Spinal cord (tissue), 9 donors: ENCODE measurements at regions not wholly inside any gene's neighbourhood (a gene's known extent, or its start where the extent isn't known, plus 50 kb on each side); places are given as distances from the start of the nearest gene placed in this dataset.
A peak's percentile ranks its signal among the peaks of the same experiment; 100 is the strongest.

Experiments
- DNase-seq, 6 donors: peaks; one replicate each; pipeline versions ENCODE4 v3.0.0 to v3.0.0-alpha.2; 2013 to 2015; ENCODE audit warnings: low spot score in 6 of 6, low read depth in 4 of 6
- H3K27ac ChIP-seq: one replicate; pipeline ENCODE4 v1.5.1; 2013; ENCODE audit warnings: low read depth, low read length, control low read depth
- H3K27me3 ChIP-seq: one replicate; pipeline ENCODE4 v1.6.1; 2013; ENCODE audit warnings: low read length; ENCODE audit not compliant: control insufficient read depth, insufficient read depth
- H3K36me3 ChIP-seq: one replicate; pipeline ENCODE4 v1.6.1; 2013; ENCODE audit warnings: low read length; ENCODE audit not compliant: control insufficient read depth, insufficient read depth
- H3K4me1 ChIP-seq: one replicate; pipeline ENCODE4 v1.6.1; 2013; ENCODE audit warnings: low read length; ENCODE audit not compliant: control insufficient read depth, insufficient read depth
- H3K4me3 ChIP-seq: one replicate; pipeline ENCODE4 v1.5.1; 2013; ENCODE audit warnings: low read depth, low read length, control low read depth
- H3K9me3 ChIP-seq: one replicate; pipeline ENCODE4 v1.6.1; 2013; ENCODE audit warnings: low read length; ENCODE audit not compliant: control insufficient read depth, insufficient read depth
- WGBS: methylation state at CpG from one replicate; pipeline ENCODE4 v1.1.5; 2013; ENCODE audit warnings: missing lambda C conversion rate; ENCODE audit not compliant: insufficient coverage; 5-methylcytosine and 5-hydroxymethylcytosine counted together
- donor health status: healthy.

GRCh38 chr5:23027830-23028229 is 174.7 kb upstream of the CDH12 start:
- H3K9me3 ChIP-seq = no peaks in the 10 kb centered on the region
- no peaks in the 10 kb centered on the region for H3K4me1 ChIP-seq
- no peaks in the 10 kb centered on the region for H3K36me3 ChIP-seq
- no peak for DNase-seq
- 100% methylated on average over 1 of the region's 4 CpGs for WGBS
- no peak overlapping the region for H3K4me3 ChIP-seq
- H3K27ac ChIP-seq = no peak overlapping the region
- no peaks in the 10 kb centered on the region for H3K27me3 ChIP-seq

GRCh38 chr5:23027331-23027730 is 174.2 kb upstream of the CDH12 start:
- WGBS = 100% methylated on average over 1 of the region's 2 CpGs
- Histone ChIP-seq H3K27ac (no peak overlapping the region), H3K27me3 (no peaks in the 10 kb centered on the region), H3K9me3 (no peaks in the 10 kb centered on the region), H3K4me3 (no peak overlapping the region), H3K4me1 (no peaks in the 10 kb centered on the region), H3K36me3 (no peaks in the 10 kb centered on the region)
- DNase-seq = no peak

DNA sequence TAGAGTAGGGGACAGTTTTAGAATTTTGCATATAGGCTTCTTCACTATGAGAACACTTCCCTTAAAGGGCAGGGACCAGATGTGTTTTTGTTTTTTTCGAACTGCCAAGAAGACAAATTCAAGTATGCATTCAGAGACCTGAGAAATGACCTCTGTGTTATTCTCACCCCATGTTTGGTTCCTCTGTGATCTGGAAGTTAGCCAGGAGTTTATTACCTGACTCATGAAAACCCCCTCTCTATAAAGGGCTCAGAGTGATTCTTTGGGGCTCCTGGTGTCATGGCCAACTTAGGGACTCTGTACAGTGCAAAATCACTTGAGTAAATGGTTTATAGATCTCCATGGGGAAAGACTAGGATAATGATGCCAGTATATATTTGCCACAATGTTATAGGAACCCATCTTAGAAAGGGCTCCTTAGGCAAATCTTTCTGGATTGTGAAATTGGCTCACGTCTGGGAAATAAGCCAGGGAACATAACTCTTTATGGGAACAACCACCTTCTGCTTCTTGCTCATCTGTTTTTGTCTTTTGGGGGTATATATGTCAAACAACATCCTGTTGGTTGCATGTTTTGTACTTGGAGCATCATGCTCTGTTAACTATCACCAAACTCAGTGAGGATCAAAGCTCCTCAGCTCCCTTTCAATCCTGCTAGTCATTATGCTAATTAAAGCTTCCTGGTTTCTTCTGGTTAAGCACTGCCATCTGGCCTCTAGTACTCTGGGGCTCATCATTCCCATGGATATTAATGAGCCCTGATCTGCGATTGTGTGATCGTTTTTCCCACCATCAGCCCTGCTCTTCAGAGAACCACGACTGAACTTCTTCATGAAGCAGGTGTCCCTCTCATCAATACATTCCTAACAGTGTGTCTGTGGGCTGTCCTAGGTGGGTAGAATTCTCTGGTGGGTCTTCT is 173.4 kb upstream of the CDH12 start:
- Histone ChIP-seq H3K27ac (no peak overlapping the region), H3K27me3 (no peaks in the 10 kb centered on the region), H3K4me3 (no peak overlapping the region), H3K4me1 (no peaks in the 10 kb centered on the region), H3K9me3 (no peaks in the 10 kb centered on the region), H3K36me3 (no peaks in the 10 kb centered on the region)
- WGBS = no CpG with 5 or more reads among the region's 5 CpGs
- DNase-seq = peak in 1 of 6 donors; percentile 39

DNA sequence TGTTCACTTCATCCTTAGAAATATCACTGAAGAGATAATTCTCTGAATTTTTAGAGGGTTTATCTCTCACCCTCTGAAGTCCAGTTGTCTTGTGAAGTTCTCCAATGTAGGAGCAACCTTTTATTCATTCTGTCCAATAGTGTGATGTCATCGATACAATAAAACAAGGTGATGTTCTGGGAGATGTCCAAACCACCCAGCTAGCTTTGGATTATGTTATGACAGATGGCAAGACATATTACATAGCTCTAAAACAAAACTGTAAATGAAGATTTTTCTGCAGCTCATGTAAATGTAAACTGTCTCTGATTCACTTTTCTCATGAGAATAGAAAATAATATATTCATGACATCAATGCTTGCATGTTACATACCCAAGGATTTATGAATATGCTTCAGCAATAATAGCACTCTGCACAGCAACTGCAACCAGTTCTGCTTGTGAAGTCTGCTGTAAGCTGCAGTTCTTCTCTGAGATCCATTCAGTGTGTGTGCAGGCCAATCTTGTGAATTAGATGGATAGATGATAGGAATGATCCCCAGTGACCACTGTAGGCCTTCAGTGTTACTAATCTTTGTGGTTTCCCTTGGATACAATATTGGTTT is 172.6 kb upstream of the CDH12 start:
- H3K4me3 ChIP-seq = no peak overlapping the region
- WGBS = no CpG with 5 or more reads among the region's 1 CpG
- no peaks in the 10 kb centered on the region for H3K9me3 ChIP-seq
- DNase-seq = peak in 1 of 6 donors; percentile 43
- no peak overlapping the region for H3K27ac ChIP-seq
- H3K4me1 ChIP-seq = no peaks in the 10 kb centered on the region
- no peaks in the 10 kb centered on the region for H3K36me3 ChIP-seq
- no peaks in the 10 kb centered on the region for H3K27me3 ChIP-seq

GRCh38 chr5:23024470-23024869 is 171.3 kb upstream of the CDH12 start:
- H3K27me3 ChIP-seq = no peaks in the 10 kb centered on the region
- H3K4me3 ChIP-seq = no peak overlapping the region
- 88% methylated on average over 4 of the region's 5 CpGs for WGBS
- no peaks in the 10 kb centered on the region for H3K4me1 ChIP-seq
- DNase-seq = no peak
- H3K27ac ChIP-seq = no peak overlapping the region
- no peaks in the 10 kb centered on the region for H3K9me3 ChIP-seq
- H3K36me3 ChIP-seq = no peaks in the 10 kb centered on the region

DNA sequence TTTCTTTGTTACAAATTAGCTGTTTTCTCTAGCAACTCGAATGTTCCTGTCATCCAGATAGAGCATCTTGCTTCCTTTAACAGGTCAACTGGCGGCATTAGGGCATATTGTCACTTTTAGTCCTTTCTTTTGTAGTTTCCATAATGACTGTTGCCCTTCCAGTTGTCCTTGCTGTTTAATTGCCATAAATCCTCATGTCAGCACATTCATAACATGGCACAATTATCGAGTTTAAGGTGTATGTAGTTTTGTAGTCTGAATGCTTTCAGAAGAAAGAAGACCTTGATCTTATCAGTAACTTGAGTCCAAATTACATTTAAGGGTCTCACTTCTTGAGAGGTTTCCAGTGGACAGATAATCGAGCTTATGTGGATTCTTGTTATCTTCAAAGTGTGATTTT is 161.7 kb upstream of the CDH12 start:
- Histone ChIP-seq H3K4me3 (no peak overlapping the region), H3K4me1 (no peaks in the 10 kb centered on the region), H3K27ac (no peak overlapping the region), H3K36me3 (no peaks in the 10 kb centered on the region), H3K9me3 (no peaks in the 10 kb centered on the region), H3K27me3 (no peaks in the 10 kb centered on the region)
- no peak for DNase-seq
- 57% methylated on average over 1 of the region's 4 CpGs for whole genome bisulfite sequencing

GRCh38 chr5:23014266-23014665 is 161.1 kb upstream of the CDH12 start:
- WGBS = 60% methylated on average over 1 of the region's 1 CpG

GRCh38 chr5:23013395-23013998 is 160.4 kb upstream of the CDH12 start:
- DNase-seq = no peak
- H3K27me3 ChIP-seq = no peaks in the 10 kb centered on the region
- no peak overlapping the region for H3K27ac ChIP-seq
- no peaks in the 10 kb centered on the region for H3K9me3 ChIP-seq
- H3K4me3 ChIP-seq = no peak overlapping the region
- no peaks in the 10 kb centered on the region for H3K36me3 ChIP-seq
- H3K4me1 ChIP-seq = no peaks in the 10 kb centered on the region
- WGBS = no CpG with 5 or more reads among the region's 4 CpGs

More at GRCh38 chr5:23014266-23014665, 161.1 kb upstream of the CDH12 start:
- Histone ChIP-seq H3K36me3 (no peaks in the 10 kb centered on the region), H3K9me3 (no peaks in the 10 kb centered on the region), H3K27me3 (no peaks in the 10 kb centered on the region), H3K27ac (no peak overlapping the region), H3K4me1 (no peaks in the 10 kb centered on the region), H3K4me3 (no peak overlapping the region)
- peak in 2 of 6 donors; percentile 49 to 86 for DNase-seq

GRCh38 chr5:23012842-23013241 is 159.7 kb upstream of the CDH12 start:
- WGBS = 67% methylated on average over 1 of the region's 5 CpGs
- Histone ChIP-seq H3K36me3 (no peaks in the 10 kb centered on the region), H3K27me3 (no peaks in the 10 kb centered on the region), H3K9me3 (no peaks in the 10 kb centered on the region), H3K27ac (no peak overlapping the region), H3K4me1 (no peaks in the 10 kb centered on the region), H3K4me3 (no peak overlapping the region)
- DNase-seq = peak in 1 of 6 donors; percentile 23
